Nephron (organoid): ENCODE measurements at regions not wholly inside any gene's neighbourhood (a gene's known extent, or its start where the extent isn't known, plus 50 kb on each side); places are given as distances from the start of the nearest gene placed in this dataset.

ENCODE experiments used
- H3K27ac Mint-ChIP-seq, 3 experiments: 2 replicates each; pipeline ENCODE4 v1.8.0; 2020; ENCODE audit warnings: mixed read lengths in 3 of 3, mild to moderate bottlenecking in 2 of 3, moderate library complexity in 1 of 3
- H3K27me3 Mint-ChIP-seq: 2 replicates; pipeline ENCODE4 v1.8.0; 2021; ENCODE audit warnings: low read depth, mild to moderate bottlenecking, moderate library complexity, mixed read lengths
- H3K36me3 Mint-ChIP-seq: 2 replicates; pipeline ENCODE4 v1.8.0; 2020; ENCODE audit warnings: low read depth, mixed read lengths
- H3K4me1 Mint-ChIP-seq: 2 replicates; pipeline ENCODE4 v1.8.0; 2020; ENCODE audit warnings: mixed read lengths
- H3K4me3 Mint-ChIP-seq, 3 experiments: 2 replicates each; pipeline ENCODE4 v1.8.0; 2020; ENCODE audit warnings: mild to moderate bottlenecking in 3 of 3, mixed read lengths in 3 of 3, moderate library complexity in 2 of 3
- H3K9me3 Mint-ChIP-seq: 2 replicates; pipeline ENCODE4 v1.8.0; 2020; ENCODE audit warnings: mixed read lengths
- TF ChIP-seq, protein P1 (sequence below), 3 experiments: fragments of 200-600 bp; sonication (generic); IDR thresholded peaks; one replicate each; pipeline ENCODE4 v1.5.0; 2021; ENCODE audit warnings: antibody characterized with exemption in 3 of 3; ENCODE audit not compliant: unreplicated experiment in 3 of 3

DNA sequence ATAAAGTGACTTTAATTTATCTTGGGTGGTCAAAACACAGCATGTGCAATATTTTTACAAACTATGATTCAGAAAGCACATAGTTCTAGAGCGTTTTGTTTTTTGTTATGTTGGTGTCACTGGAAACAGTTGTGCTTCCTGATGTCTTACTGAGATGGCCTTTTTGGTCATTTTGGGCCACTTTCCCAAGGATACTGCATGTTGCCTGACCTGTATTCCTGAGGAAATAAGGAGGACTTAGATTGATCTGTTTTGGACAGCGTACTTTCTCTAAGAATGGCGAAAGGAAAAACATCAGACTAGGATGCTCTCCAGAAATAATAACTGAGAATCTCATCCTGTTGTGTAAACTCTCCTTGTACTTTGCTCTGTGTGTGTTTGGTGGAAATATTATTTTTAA lies 451.2 kb downstream of the USP25 start:
- TF ChIP-seq, protein P1, sequence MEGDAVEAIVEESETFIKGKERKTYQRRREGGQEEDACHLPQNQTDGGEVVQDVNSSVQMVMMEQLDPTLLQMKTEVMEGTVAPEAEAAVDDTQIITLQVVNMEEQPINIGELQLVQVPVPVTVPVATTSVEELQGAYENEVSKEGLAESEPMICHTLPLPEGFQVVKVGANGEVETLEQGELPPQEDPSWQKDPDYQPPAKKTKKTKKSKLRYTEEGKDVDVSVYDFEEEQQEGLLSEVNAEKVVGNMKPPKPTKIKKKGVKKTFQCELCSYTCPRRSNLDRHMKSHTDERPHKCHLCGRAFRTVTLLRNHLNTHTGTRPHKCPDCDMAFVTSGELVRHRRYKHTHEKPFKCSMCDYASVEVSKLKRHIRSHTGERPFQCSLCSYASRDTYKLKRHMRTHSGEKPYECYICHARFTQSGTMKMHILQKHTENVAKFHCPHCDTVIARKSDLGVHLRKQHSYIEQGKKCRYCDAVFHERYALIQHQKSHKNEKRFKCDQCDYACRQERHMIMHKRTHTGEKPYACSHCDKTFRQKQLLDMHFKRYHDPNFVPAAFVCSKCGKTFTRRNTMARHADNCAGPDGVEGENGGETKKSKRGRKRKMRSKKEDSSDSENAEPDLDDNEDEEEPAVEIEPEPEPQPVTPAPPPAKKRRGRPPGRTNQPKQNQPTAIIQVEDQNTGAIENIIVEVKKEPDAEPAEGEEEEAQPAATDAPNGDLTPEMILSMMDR (IDR thresholded peaks at IDR 0.05; ENCODE audit: unreplicated experiment in 3 of 3), result no peak
- Mint-ChIP-seq H3K27me3 (no peaks in the 10 kb centered on the region), H3K4me3 (peak overlapping the region in 2 of 3 experiments; percentile 70 to 86), H3K27ac (peak overlapping the region; percentile 85 to 96 (median 96)), H3K36me3 (no peaks in the 10 kb centered on the region), H3K4me1 (peaks cover 50% of the 10 kb centered on the region), H3K9me3 (no peaks in the 10 kb centered on the region)

DNA sequence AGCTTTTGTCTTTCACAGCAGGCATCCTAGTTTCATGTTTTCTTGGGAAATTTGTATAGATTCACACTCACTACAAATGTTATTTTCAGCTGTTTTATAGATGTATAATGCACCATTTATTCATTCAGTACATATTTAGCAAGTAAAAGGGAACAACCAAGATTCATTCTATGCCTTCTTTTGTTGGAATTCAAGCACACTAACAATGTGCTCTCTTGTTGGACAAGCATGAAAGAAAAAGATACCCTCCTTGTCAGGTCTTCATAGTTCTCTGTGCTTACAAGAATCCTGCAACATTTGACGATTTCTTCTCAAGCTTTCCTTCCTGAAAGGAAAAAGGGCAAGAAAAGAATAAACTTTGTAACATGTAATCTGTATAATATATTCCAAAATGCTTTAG lies 456.0 kb downstream of the USP25 start:
- TF ChIP-seq, protein P1 (IDR thresholded peaks at IDR 0.05; ENCODE audit: unreplicated experiment in 3 of 3), result no peak
- Mint-ChIP-seq H3K4me3 (peak overlapping the region in 1 of 3 experiments; percentile 61), H3K27me3 (no peaks in the 10 kb centered on the region), H3K9me3 (peaks cover 4% of the 10 kb centered on the region), H3K27ac (peak overlapping the region in 2 of 3 experiments; percentile 55 to 64), H3K36me3 (peaks cover 7% of the 10 kb centered on the region), H3K4me1 (peaks cover 63% of the 10 kb centered on the region)

DNA sequence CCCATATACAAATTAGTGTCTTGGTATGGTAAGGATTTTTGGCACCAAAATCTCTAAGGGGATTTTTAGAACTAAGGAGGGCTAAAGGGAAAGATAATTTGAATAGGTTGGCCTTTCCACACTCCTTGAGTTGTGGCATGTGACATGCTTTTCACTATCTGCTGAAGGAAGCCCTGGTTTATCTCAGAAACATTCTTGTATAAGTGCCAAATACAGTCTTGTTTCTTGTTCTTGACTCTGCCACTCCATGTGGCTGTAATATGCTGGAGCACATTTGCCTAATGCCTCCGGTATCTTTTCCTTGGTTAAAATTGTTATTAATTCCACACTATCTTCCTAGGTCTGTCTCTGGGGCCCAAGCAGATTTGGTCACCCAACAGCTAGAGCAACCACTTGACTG lies 457.0 kb downstream of the USP25 start:
- Mint-ChIP-seq H3K27me3 (no peaks in the 10 kb centered on the region), H3K4me1 (peaks cover 56% of the 10 kb centered on the region), H3K27ac (peak overlapping the region in 2 of 3 experiments; percentile 64 to 94), H3K4me3 (no peak overlapping the region), H3K36me3 (peaks cover 12% of the 10 kb centered on the region), H3K9me3 (peaks cover 6% of the 10 kb centered on the region)
- TF ChIP-seq, protein P1 (IDR thresholded peaks at IDR 0.05; ENCODE audit: unreplicated experiment in 3 of 3), result no peak

GRCh38 chr21:16187603-16188301 lies 458.0 kb downstream of the USP25 start:
- Mint-ChIP-seq H3K27me3 (no peaks in the 10 kb centered on the region), H3K9me3 (peaks cover 6% of the 10 kb centered on the region), H3K4me1 (peaks cover 57% of the 10 kb centered on the region), H3K4me3 (peak overlapping the region; percentile 29 to 41 (median 33)), H3K36me3 (peaks cover 12% of the 10 kb centered on the region), H3K27ac (peak overlapping the region; percentile 64 to 94 (median 91))
- TF ChIP-seq, protein P1 (IDR thresholded peaks at IDR 0.05; ENCODE audit: unreplicated experiment in 3 of 3), result no peak

DNA sequence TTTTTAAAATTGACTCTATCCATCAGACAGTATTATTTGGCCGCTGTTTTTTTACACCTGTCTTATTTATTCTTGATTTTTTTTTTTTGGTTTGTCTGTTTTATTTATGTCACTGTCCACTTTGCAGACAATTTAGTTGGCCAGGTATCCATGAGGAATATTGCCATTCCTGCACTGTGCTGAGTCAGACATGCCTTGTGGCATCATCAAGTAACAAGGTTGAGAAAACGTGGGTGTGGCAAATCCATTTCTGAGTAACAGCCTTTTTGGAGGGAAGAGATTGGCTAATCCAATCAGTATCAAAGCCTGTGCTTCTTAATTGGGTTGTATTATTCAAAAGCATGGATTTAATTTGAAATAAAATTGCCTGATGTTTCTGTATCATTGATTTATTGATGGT lies 463.1 kb downstream of the USP25 start:
- TF ChIP-seq, protein P1 (IDR thresholded peaks at IDR 0.05; ENCODE audit: unreplicated experiment in 3 of 3), result no peak
- Mint-ChIP-seq H3K4me3 (peak overlapping the region in 2 of 3 experiments; percentile 28 to 59), H3K27ac (peak overlapping the region; percentile 99 to 100 (median 100)), H3K27me3 (no peaks in the 10 kb centered on the region), H3K4me1 (peaks cover 35% of the 10 kb centered on the region), H3K36me3 (peaks cover 12% of the 10 kb centered on the region), H3K9me3 (peaks cover 8% of the 10 kb centered on the region)
